NCI-H1417 (cell line): ENCODE measurements at regions not wholly inside any gene's neighbourhood (a gene's known extent, or its start where the extent isn't known, plus 50 kb on each side); places are given as distances from the start of the nearest gene placed in this dataset.

Experiments used
- DNase-seq, 3 experiments: peaks; one replicate each; lab custom pipeline; 2025; lab: John Stamatoyannopoulos, UW

DNA sequence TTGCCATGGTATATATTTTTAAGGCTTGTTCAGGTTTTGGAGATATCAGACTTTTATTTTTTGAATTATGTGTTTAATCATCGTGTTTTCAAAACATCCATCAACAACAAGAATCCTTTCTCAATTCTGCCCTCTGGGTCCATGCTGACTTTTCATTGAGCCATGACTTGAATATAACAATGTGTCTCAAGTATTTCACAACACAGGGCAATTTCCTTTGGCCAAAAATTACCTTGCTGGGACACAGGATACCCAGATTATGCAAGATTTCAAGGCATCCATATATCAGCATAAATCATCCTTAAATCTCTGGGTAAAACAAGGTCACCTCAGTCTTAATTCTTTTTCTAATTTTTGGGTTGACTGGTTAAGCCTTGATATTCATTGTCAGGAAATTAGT lies 411.2 kb upstream of the USP24 start:
- no peak for DNase-seq

DNA sequence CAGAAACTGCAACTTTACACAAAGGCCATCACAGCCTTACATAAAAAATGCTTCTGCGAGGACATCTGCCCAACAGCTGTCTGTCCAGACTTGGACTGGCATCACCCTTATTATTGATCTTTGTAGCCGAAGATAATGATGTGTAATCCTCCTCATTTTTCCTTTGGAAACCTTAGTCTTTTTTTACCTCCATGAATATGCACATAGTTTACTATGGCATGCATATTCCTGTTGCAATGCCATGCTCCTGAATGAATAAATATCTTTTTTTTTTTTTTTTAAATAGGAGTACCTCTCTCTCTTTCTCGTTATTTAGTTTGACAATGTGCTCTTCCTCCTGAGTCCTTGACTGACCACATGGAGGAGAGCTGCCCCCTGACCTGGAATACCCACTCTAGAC lies 409.6 kb upstream of the USP24 start:
- DNase-seq: no peak

DNA sequence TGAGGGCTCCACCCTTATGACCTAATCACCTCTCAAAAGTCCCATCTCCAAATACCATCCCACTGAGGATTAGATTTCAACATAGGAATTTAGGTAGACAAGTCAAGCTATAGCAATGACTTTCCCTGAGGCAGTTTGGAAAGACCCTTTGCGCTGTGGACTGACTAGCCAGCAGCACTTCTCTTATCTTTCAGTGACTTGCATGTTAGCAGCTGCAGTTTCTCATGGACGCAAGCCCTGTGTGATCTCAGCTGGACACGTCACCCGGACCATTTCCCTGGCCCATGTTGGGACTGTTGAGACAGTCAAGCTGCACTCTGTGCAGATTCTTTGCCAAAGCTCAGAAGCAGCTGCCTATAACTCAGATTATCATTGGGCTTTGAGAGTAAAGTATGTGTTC lies 408.1 kb upstream of the USP24 start:
- DNase-seq: no peak

DNA sequence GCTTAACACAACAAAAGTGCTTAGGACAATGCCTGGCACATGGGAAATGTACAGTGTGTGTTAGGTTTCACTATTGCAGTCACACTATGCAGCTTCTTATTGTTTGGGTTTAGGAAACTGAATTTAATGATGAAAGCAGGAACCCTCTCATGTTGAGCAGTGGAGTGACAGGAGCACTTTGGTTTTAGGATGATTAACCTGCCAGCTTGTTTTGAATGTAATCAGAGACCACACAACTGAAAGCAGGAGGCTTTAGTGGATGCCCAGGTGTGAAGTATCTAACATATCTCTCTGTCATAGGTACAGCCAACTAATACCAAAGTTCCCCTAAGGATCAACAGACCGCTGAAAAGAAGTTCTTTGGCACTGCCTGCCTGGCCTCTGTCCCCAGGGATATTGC lies 406.9 kb upstream of the USP24 start:
- no peak for DNase-seq

DNA sequence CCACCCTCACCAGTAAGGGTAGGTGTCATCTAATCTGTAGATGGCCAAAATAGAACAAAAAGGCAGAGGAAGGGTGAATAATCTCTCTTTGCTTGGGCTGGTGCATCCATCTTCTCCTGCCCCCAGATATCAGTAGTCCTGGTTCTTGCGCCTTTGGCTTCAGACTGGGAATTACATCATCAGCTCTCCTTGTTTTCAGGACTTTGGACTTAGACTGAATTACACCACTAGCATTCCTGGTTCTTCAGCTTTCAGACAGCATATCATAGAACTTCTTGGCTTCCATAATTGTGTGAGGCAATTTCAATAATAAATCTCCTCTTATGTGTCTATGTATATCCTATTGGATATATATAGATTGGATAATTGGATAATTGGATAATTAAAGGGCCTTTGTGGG lies 403.0 kb upstream of the USP24 start:
- DNase-seq: no peak

DNA sequence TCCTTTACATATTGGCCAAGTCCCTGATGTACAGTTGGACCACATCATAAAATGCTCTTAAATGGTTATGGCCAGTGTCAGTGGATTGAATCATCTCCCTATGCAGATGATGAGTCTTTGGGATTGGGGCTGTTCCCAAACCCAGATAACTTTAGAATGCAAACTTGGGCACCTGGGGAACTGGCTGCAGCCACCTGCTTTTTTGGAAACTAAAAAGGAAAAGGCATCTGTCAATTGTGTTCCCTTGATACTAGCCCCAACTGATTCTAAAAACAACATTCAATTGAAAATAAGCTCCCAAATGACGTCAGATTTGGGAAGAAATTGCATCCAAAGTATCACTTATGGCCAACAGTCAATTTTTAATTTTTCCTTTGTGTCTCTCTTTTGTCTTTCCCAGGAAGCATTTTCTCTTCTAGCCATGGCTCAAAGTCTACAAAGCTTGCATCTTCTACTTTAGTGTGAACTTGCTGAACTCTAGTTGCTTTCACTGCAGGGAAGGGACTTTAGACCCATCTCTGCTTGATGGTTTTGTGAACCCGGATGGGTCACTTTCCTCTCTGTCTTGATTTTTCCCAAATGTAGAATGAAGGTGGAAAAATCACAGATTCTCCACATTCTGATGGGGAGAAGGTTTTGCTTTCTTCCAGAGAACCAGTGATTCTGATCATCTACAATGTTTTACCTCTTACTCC lies 402.3 kb upstream of the USP24 start:
- DNase-seq: no peak

DNA sequence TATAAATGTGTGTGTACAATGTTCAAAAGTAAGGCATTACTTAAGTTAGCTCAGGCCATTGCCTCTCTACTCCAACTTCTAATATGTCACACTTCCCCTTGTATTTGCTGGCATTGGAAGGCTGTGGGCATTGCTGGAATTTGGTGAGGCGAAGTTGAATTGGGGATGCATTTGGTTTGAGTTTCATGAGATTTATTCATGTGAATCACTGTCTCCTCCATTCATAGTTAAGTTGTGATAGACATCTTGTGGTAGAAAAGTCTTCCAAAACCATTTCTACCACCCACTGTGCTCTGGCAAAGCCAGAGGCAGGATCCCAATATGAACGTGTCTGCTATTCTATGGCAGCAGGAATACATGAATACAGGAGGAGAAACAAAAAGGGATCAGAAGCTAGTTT lies 397.8 kb upstream of the USP24 start:
- DNase-seq: no peak

DNA sequence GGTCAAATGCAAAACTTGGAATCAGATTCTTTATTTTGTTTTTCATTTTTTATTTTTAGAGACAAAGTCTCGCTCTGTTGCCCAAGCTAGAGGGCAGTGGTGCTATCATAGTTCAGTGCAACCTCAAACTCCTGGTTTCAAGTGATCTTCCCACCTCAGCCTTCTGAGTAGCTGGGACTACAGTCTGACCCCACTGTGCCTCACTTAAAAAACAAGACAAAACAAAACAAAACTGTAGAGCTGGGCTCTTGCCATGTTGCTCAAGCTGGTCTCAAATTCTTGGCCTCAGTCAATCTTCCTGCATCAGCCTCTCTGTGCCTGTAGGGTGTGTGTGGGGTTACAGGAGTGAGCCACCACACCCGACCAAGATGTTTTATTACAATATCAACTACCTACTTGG lies 396.0 kb upstream of the USP24 start:
- DNase-seq: no peak

DNA sequence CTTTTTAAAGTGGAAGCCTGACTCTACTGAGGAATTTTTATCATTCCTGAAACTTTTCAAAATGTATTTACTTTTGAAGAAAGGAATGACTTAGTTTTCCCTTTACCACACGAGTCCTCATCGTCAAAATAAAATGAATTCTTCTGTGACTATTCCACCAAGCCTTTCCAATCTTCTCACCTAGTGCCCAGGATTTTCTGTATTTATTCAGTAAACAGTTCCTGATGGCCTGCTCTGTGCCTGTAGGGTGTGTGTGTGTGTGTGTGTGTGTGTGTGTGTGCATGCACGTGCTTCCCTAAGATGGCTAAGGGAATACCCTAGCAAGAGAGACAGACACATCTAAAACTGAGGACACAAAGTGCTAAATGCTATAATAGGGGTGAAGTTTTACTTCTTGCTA lies 395.0 kb upstream of the USP24 start:
- no peak for DNase-seq

DNA sequence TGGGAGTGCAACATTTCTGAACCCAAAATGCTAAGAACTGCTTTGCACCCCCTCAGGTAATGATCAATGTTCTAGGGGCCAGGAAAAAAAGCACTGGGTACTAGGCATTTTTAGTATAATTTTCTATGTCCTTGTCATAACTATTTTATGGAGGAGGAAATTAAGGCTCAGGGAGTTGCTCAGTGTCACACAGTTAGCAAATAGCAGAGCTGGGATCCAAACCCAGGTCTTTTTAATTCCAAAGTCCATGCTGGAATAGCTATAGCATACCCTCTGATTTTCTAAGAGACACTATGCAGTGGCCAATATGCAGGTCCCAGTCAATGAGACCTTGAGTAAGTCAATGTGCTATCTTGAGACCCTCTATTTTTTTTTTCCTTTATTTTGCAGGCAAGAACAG lies 394.5 kb upstream of the USP24 start:
- DNase-seq: no peak

DNA sequence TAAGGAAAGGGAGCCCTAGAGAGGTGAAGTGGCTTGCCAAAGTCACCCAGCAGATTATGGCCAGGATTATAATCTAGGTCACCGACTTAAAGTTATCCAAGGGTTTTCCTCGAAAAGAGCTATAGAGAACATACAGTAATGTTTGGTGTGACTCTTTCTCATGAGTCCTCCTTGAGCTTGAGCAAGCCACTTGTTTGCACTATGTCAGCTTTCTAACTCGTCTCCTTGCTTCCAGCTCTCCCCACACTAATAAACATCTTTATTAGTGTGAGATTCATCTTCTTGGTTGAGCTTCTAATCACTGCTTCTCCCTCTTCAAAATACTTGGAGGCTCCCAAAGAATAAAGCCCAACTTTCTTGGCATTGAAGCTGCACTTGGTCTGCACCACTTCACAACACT lies 390.0 kb upstream of the USP24 start:
- DNase-seq: no peak

DNA sequence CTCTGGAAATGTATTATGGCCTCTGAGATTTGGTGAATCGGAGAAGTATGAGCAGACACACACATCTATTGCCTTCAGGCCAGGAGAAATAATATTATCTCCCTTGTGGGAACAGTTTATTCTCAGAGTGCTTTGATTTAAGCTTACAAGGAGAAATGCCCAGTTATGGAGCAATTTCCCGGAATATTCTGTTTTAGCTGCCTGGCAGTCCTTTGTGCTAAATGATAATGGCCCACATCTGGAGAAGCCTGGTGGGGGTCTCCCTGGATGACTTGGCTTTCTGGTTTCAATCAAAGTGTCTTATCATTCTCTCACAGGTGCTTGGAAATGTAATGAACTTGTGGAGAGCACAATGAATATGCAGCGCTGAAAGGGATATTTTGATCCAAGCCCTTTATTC lies 389.6 kb upstream of the USP24 start:
- no peak for DNase-seq

DNA sequence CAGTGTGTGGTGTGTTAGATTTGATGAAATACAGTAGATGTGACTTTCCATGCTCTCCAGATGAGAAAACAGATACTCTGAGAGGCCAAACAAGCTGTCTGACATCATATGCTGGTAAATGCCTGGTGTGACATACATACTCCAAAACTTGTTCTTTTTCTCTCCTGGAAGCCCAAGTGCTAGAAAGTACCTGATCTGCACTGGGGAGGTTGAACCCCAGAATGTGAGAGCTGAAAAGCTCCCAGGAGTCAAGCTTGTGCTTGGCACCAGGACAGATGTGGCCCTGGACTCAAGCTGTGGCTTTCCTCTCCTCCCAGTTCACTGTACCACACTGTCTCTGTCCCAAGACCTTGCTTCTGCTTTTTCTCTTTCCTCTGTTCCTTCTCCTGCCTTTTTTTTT lies 389.0 kb upstream of the USP24 start:
- DNase-seq: no peak

DNA sequence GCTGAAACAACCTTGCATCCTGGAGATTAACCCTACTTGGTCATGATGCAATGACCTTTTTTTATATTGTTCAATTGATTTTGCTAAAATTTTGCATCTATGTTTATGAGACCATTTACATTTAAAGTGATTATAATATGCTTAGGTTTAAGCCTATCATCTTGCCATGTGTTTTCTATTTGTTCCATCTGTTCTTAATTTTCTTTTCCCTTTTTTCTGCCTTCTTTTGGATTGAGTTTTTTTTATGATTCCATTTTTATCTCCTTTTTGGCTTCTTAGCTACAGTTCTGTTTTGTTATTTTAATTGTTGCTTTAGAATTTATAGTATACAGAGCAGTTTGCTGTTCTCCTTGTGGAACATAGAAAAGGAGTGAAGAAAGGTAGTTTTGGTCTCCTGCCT lies 385.1 kb upstream of the USP24 start:
- DNase-seq: no peak

DNA sequence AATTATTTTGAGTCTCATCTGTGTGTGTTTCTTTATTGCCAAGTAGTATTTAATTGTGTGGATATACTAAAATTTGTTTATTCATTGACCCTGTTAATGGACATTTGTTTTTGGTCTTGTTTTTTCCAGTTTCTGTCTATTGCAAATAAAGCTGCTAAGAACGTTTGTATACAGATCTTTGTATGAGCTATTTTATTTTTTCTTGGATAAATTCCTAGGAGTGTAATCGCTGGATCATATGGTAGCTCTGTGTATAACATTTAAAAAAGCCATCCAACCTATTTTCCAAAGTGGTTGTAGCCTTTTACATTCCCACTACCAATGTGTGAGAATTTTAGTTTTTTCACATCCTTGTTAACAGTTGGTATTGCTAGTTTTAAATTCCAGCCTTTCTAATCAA lies 382.7 kb upstream of the USP24 start:
- DNase-seq: no peak

DNA sequence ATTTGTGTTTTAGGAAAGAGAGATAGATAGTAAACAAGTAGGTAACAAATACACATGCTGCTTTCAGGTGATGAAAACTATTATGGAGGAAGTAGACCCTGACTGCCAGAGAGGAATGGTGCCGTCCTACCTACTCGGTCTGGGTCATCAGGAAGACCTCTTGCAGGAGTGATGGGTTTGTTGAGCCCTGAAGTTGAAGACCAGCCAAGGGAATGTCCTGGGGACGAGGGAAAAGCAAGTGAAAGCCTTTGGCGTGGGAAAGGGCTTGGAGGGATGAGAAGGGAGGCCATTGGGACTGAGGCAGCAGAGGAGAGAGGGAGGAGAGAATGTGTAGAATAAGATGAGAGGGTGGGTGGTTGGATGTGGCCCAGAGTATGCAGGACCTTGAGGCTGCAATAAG lies 379.5 kb upstream of the USP24 start:
- DNase-seq: no peak

DNA sequence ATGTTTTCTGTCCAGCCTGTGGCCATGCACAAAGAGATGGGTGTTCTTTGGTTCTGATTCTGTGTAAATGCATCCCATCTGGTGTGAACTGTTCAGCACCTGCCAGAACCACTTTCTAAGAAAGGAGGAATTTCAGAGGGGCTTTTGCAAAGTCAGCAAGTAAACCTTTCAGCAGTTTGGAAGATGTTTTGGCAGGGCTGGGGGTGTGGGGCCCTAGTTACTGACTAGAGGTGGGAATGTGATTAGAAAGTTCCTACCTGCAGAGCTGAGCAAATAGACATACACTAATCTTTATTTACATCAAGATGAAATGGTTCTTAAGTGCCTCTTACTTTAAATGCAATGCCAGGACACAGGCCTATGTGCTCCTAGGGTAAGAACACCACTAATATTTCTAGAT lies 378.1 kb upstream of the USP24 start:
- DNase-seq: peak in 1 of 3 experiments; percentile 20

DNA sequence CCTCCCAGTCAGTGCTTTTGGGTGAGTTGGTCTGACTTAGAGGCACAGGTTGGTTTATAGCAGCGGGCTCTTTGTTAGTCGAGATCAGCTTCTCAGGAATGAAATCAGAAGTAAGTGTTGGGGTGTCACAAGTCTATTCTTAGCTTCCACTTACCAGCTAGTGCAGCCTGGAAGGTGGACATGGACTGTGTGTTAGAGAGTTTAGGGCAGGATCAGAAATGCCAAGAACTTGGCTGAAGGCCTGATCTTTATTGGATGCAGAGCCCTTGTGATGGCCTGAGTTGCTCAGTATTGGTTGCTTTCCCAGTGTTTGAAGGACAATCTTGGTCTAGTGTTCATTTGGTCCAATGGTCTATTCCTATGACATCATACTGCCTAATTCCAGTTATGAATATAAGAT lies 377.0 kb upstream of the USP24 start:
- no peak for DNase-seq

DNA sequence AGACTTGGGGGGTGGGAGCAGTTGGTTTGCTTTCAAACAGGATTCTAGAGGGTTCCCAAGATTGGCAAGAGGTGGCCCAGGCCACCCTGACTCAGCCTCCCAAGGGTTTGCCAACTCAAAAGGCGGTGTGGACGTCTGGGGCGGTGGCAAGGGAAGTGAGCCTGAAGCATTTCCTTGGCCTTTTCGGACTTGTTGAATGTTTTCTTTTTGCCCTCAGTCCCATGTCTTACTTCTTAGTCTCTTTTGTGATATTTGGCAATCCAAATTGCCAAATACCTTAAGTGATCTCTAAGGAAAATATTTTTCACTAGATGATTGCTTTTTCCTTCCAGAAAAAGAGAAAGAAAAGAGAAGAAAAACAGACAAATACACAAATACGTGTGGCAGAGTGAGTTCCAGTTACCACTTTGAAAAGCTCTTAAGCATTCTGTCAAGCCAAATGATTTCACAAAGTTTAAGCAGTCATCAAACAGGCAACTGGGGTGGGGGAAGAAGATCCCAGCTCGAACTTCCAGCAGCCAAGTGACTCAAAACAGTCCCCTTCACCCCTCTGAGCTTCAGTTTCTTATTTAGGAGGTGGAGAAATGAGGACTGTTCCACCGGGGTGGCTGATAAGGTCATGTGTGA lies 374.6 kb upstream of the USP24 start:
- DNase-seq: no peak

DNA sequence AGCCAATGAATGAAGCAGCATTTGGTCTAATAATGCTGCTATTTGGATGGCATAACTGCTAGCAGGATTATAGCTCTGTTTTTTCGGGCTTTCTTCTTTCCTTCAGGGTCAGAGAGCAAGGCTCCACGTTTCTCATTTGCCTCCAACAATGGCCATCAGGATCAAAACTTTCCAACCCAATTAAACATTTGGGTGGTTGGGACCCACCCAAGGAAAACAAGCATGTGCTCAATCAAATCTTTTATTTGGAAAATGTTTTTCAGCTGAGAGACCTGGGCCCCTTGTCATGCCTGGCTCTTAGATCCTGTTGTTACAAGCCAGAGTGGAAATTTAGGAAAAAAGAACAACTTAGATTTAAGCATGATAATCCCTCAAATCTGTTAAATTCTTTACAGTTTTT lies 373.1 kb upstream of the USP24 start:
- no peak for DNase-seq

DNA sequence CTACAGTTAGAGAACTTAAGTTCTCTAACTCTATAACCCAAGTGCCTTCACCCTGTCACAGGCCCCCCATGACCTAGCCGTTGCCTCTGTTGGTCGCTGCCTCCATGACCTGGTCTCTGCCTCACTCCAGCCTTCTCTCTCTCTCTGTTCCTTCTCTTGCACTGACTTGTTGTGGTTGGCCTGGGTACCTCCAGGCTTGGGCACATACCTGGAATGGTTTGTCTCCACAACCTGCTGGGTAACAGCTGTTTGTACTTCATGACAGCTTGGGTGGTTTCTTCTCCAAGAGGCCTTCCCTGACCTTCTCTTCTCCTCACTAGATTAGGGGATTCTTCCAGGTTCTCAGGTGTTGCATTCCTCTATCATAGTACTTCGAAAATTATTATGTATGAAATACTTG lies 371.6 kb upstream of the USP24 start:
- DNase-seq: no peak

DNA sequence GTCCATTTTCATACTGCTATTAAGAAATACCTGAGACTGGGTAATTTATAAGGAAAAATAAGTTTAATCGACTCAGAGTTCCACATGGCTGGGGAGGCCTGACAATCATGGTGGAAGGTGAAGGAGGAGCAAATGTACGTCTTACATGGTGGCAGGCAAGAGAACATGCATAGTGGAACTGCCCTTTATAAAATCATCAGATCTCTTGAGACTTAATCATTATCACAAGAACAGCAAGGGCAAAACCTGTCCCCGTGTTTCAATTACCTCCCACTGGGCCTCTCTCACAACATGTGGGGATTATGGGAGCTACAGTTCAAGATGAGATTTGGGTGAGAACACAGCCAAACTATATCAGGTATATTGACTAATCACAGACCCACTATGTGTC lies 370.2 kb upstream of the USP24 start:
- DNase-seq: no peak

DNA sequence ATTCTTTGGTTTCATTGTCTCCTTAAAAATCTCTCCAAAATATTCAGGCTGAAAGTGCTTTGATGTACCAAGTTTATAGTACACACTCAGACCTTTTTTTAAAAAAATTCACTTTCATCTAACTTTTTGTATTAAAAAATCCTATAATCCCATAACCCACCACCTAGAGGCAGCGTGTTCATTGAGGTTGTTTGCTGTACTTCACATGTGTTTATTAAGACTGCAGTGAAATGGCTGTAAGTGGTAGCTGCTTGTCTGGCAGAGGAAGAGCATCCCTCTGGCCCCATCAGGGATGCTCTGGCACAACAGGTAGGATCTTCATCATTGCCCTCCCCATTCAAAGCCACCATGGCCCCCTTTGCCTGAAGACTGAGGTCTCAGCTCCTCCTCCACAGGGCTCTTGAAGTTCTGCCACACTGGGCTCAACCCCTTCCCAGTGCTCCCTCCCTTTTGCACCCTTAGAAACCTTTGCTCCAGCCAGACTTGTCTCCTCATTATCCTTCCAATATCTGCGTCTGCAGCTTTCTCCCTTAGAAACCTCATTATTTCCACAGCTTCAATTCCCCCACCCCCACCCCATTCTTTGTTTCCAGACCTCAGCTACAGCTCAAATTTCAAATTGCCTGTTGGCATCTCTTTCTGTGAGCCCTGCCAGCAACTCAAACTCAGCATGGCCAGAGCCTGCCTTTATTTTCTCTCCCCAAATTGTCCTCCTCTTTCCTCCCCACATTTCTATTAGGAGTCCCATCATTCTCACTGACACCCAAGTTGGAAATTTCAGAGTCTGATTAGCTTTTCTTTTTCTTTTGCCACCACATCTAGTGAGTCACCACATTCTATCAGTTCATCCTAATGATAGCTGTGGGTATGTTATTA lies 369.6 kb upstream of the USP24 start:
- DNase-seq: peak in 2 of 3 experiments; percentile 20 to 29
